ENCODE measurements at regions not wholly inside any gene's neighbourhood (a gene's known extent, or its start where the extent isn't known, plus 50 kb on each side); places are given as distances from the start of the nearest gene placed in this dataset.

DNA sequence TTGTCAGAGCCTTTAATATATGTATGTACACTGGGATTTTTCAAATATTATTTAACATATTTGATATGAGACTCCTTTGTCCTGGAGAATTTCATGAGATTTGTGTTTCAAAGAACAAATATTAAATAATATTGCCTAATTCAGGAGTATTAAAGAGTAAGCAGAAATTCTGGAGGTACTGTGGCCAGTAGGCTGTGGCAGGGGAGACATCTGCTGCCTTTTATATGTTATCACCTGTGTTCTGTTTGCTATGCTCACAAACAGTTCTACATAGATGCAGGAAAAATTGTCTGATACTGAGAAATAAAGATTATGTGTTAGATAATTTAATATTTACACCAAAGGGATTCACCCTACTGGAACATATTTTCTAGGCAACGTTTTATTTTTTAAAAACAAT is 395.4 kb upstream of the SLC35B3 start:
- Histone ChIP-seq H4K5ac (ENCODE audit: low read depth, low read length) (no peak overlapping the region), H3K23ac (ENCODE audit: low read depth, low read length) (no peak overlapping the region), H2AK9ac (replicated peaks; ENCODE audit: low read depth, low read length, poor library complexity) (no peak overlapping the region), H3K14ac (replicated peaks; ENCODE audit: low read depth, low read length) (no peak overlapping the region), H3K4ac (ENCODE audit: low read depth, low read length) (no peak overlapping the region), H3K4me1 (ENCODE audit: control insufficient read depth, insufficient read depth, low read length) (no peaks in the 10 kb centered on the region), H3K27me3 (ENCODE audit: control insufficient read depth, insufficient read depth, low read length) (no peaks in the 10 kb centered on the region), H3K4me2 (ENCODE audit: low read depth, low read length) (no peak overlapping the region), H2BK20ac (ENCODE audit: low read depth, low read length) (no peak overlapping the region), H2AFZ (replicated peaks; ENCODE audit: low read length, poor library complexity) (no peak overlapping the region), H2BK120ac (ENCODE audit: low read depth, low read length) (no peak overlapping the region), H3K9me1 (ENCODE audit: insufficient read depth, low read length) (no peaks in the 10 kb centered on the region), H3K27ac (ENCODE audit: insufficient read depth, low read length) (no peak overlapping the region), H3K4me3 (ENCODE audit: insufficient read depth, low read depth, low read length) (no peak overlapping the region), H3K36me3 (ENCODE audit: control insufficient read depth, insufficient read depth, low read length) (no peaks in the 10 kb centered on the region), H4K91ac (ENCODE audit: insufficient read depth, low read depth, low read length) (no peak overlapping the region), H3K9me3 (ENCODE audit: control insufficient read depth, insufficient read depth, low read length) (peaks cover 9% of the 10 kb centered on the region), H4K20me1 (ENCODE audit: insufficient read depth, low read length) (no peaks in the 10 kb centered on the region), H3K9ac (ENCODE audit: low read depth, low read length) (no peak overlapping the region), H2BK5ac (ENCODE audit: low read depth, low read length, poor library complexity, severe bottlenecking) (no peak overlapping the region), H4K8ac (ENCODE audit: low read depth in 2 of 2, low read length in 2 of 2) (no peak overlapping the region), H2BK15ac (ENCODE audit: low read depth, low read length) (no peak overlapping the region), H2AK5ac (ENCODE audit: low read depth, low read length) (no peak overlapping the region), H3K18ac (ENCODE audit: low read depth, low read length) (no peak overlapping the region), H3K56ac (ENCODE audit: extremely low read depth, insufficient read depth, low read length) (no peak overlapping the region), H3K79me1 (ENCODE audit: low read depth in 1 of 2, low read length in 2 of 2) (no peaks in the 10 kb centered on the region)
- in situ Hi-C loops (cut with MboI; ENCODE audit: low sequenced_read_pairs) (no loop called here), intact Hi-C loops (cut with micrococcal nuclease) (no loop called here), dilution Hi-C loops (cut with HindIII; ENCODE audit: low sequenced_read_pairs, unreplicated experiment) (no loop called here)
- BruUV-seq (replicated peaks), result no TSS peak
- no peak for TF ChIP-seq POLR2A (IDR thresholded peaks at IDR 0.05; ENCODE audit: low read depth, low read length)
- TF ChIP-seq RCOR1 (IDR thresholded peaks at IDR 0.05; ENCODE audit: insufficient replicate concordance, low read length), result no peak
- no peak for TF ChIP-seq USF2 (IDR thresholded peaks at IDR 0.05; ENCODE audit: low read depth, low read length)
- no peak for TF ChIP-seq BHLHE40 (IDR thresholded peaks at IDR 0.05; ENCODE audit: low read depth, low read length)
- TF ChIP-seq CHD1 (IDR thresholded peaks at IDR 0.05; ENCODE audit: low read depth, low read length), result no peak
- ChIA-PET POLR2A (ENCODE audit: unreplicated experiment) (no interaction called here), CTCF (no interaction called here)
- ATAC-seq (ENCODE audit: low read depth) (no peak), DNase-seq (no peak)
- no CpG with 5 or more reads among the region's 1 CpG for WGBS, 2 experiments (ENCODE audit: extremely low coverage in 2 of 2, insufficient read length in 1 of 2)
